GM12872 (cell line): ENCODE measurements at regions not wholly inside any gene's neighbourhood (a gene's known extent, or its start where the extent isn't known, plus 50 kb on each side); places are given as distances from the start of the nearest gene placed in this dataset.

ENCODE experiments used
- CTCF ChIP-seq: IDR thresholded peaks from 3 replicates; pipeline ENCODE4 v1.5.1; 2011; ENCODE audit warnings: low read depth, mild to moderate bottlenecking, low read length, moderate library complexity; ENCODE audit not compliant: insufficient read depth

GRCh38 chr7:123275036-123275753 is 75.4 kb upstream of the SLC13A1 start:
- TF ChIP-seq CTCF = no peak

- no peak for TF ChIP-seq CTCF
These were observed 73.4 kb upstream of the SLC13A1 start for GRCh38 chr7:123273185-123273584.

GRCh38 chr7:123271856-123272255 is 72.1 kb upstream of the SLC13A1 start:
- no peak for TF ChIP-seq CTCF

- TF ChIP-seq CTCF = no peak
These were observed 71.5 kb upstream of the SLC13A1 start for GRCh38 chr7:123271231-123271630.

GRCh38 chr7:123270570-123270969 is 70.8 kb upstream of the SLC13A1 start:
- no peak for TF ChIP-seq CTCF

GRCh38 chr7:123265853-123266252 is 66.1 kb upstream of the SLC13A1 start:
- no peak for TF ChIP-seq CTCF

- TF ChIP-seq CTCF = no peak
These were observed 60.7 kb upstream of the SLC13A1 start for GRCh38 chr7:123260428-123260960.
